ENCODE measurements at regions not wholly inside any gene's neighbourhood (a gene's known extent, or its start where the extent isn't known, plus 50 kb on each side); places are given as distances from the start of the nearest gene placed in this dataset.

- intact Hi-C loops (cut with DNase I): no loop called here
- H3K9me3 ChIP-seq (ENCODE audit: control insufficient read depth in 2 of 3, insufficient read depth in 1 of 3, low read length in 3 of 3): no peaks in the 10 kb centered on the region
- TF ChIP-seq, protein P1, sequence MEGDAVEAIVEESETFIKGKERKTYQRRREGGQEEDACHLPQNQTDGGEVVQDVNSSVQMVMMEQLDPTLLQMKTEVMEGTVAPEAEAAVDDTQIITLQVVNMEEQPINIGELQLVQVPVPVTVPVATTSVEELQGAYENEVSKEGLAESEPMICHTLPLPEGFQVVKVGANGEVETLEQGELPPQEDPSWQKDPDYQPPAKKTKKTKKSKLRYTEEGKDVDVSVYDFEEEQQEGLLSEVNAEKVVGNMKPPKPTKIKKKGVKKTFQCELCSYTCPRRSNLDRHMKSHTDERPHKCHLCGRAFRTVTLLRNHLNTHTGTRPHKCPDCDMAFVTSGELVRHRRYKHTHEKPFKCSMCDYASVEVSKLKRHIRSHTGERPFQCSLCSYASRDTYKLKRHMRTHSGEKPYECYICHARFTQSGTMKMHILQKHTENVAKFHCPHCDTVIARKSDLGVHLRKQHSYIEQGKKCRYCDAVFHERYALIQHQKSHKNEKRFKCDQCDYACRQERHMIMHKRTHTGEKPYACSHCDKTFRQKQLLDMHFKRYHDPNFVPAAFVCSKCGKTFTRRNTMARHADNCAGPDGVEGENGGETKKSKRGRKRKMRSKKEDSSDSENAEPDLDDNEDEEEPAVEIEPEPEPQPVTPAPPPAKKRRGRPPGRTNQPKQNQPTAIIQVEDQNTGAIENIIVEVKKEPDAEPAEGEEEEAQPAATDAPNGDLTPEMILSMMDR (IDR thresholded peaks at IDR 0.05; ENCODE audit: borderline replicate concordance, extremely low read depth, insufficient read depth): no peak
- no peak overlapping the region for H3K9ac ChIP-seq (ENCODE audit: low read length in 3 of 3)
- no peaks in the 10 kb centered on the region for H3K27me3 ChIP-seq (ENCODE audit: control insufficient read depth, insufficient read depth, low read length)
- no peak for FAIRE-seq
- H3K36me3 ChIP-seq (ENCODE audit: control insufficient read depth in 2 of 3, insufficient read depth in 3 of 3, low read length in 3 of 3): no peaks in the 10 kb centered on the region
- H3K27ac ChIP-seq (ENCODE audit: low read depth in 2 of 2, low read length in 2 of 2): no peak overlapping the region
- H3K4me3 ChIP-seq (ENCODE audit: low read length in 3 of 3): no peak overlapping the region
- DNase-seq: no peak
- no peaks in the 10 kb centered on the region for H3K4me1 ChIP-seq (ENCODE audit: control insufficient read depth in 2 of 3, insufficient read depth in 2 of 3, low read depth in 1 of 3, low read length in 3 of 3)
Observed at GRCh38 chr17:14015271-14015670, 54.0 kb upstream of the COX10 start.

DNA sequence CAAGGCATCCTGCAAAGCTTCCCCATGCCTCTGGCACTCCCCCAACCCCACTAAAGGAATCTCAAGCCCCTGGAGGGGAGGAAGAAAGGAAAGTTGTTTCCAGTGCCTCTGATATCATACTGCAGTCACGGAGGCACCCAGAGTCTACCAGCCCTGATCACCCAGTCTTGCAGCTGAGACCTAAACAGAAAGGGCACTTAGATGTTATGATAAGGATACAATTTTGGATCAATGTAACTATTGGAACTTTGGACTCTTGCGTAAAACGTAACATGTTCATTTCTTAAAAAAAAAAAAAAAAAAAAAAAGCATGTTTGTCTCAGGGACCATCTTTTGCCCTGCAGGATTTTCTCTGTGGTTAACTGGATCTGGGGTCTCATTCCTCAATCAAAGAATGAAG, 52.4 kb upstream of the COX10 start:
- FAIRE-seq (no peak), DNase-seq (no peak)
- no peak overlapping the region for H3K4me3 ChIP-seq (ENCODE audit: low read length in 3 of 3)
- no peaks in the 10 kb centered on the region for H3K4me1 ChIP-seq (ENCODE audit: control insufficient read depth in 2 of 3, insufficient read depth in 2 of 3, low read depth in 1 of 3, low read length in 3 of 3)
- H3K9ac ChIP-seq (ENCODE audit: low read length in 3 of 3): no peak overlapping the region
- TF ChIP-seq, protein P1 (IDR thresholded peaks at IDR 0.05; ENCODE audit: borderline replicate concordance, extremely low read depth, insufficient read depth): no peak
- H3K27me3 ChIP-seq (ENCODE audit: control insufficient read depth, insufficient read depth, low read length): no peaks in the 10 kb centered on the region
- H3K9me3 ChIP-seq (ENCODE audit: control insufficient read depth in 2 of 3, insufficient read depth in 1 of 3, low read length in 3 of 3): no peaks in the 10 kb centered on the region
- H3K36me3 ChIP-seq (ENCODE audit: control insufficient read depth in 2 of 3, insufficient read depth in 3 of 3, low read length in 3 of 3): no peaks in the 10 kb centered on the region
- intact Hi-C loops (cut with DNase I): no loop called here
- no peak overlapping the region for H3K27ac ChIP-seq (ENCODE audit: low read depth in 2 of 2, low read length in 2 of 2)

- intact Hi-C loops (cut with DNase I): no loop called here
- DNase-seq: no peak
- FAIRE-seq: no peak
Observed at GRCh38 chr17:14019186-14019956, 49.9 kb upstream of the COX10 start.

More at GRCh38 chr17:14019186-14019956, 49.9 kb upstream of the COX10 start:
- Histone ChIP-seq H3K27ac (ENCODE audit: low read depth in 2 of 2, low read length in 2 of 2) (no peak overlapping the region), H3K9me3 (ENCODE audit: control insufficient read depth in 2 of 3, insufficient read depth in 1 of 3, low read length in 3 of 3) (no peaks in the 10 kb centered on the region), H3K9ac (ENCODE audit: low read length in 3 of 3) (no peak overlapping the region), H3K4me1 (ENCODE audit: control insufficient read depth in 2 of 3, insufficient read depth in 2 of 3, low read depth in 1 of 3, low read length in 3 of 3) (no peaks in the 10 kb centered on the region), H3K36me3 (ENCODE audit: control insufficient read depth in 2 of 3, insufficient read depth in 3 of 3, low read length in 3 of 3) (no peaks in the 10 kb centered on the region), H3K4me3 (ENCODE audit: low read length in 3 of 3) (no peak overlapping the region), H3K27me3 (ENCODE audit: control insufficient read depth, insufficient read depth, low read length) (no peaks in the 10 kb centered on the region)
- TF ChIP-seq, protein P1 (IDR thresholded peaks at IDR 0.05; ENCODE audit: borderline replicate concordance, extremely low read depth, insufficient read depth): no peak

Measured in kidney (tissue), 13 donors.